ENCODE measurements at regions not wholly inside any gene's neighbourhood (a gene's known extent, or its start where the extent isn't known, plus 50 kb on each side); places are given as distances from the start of the nearest gene placed in this dataset.

GRCh38 chr7:67614843-67615242 is 618.2 kb downstream of the TYW1 start:
- no peaks in the 10 kb centered on the region for H3K4me1 ChIP-seq
- TF ChIP-seq POLR2A (IDR thresholded peaks at IDR 0.05) = no peak
- TF ChIP-seq, protein P1, sequence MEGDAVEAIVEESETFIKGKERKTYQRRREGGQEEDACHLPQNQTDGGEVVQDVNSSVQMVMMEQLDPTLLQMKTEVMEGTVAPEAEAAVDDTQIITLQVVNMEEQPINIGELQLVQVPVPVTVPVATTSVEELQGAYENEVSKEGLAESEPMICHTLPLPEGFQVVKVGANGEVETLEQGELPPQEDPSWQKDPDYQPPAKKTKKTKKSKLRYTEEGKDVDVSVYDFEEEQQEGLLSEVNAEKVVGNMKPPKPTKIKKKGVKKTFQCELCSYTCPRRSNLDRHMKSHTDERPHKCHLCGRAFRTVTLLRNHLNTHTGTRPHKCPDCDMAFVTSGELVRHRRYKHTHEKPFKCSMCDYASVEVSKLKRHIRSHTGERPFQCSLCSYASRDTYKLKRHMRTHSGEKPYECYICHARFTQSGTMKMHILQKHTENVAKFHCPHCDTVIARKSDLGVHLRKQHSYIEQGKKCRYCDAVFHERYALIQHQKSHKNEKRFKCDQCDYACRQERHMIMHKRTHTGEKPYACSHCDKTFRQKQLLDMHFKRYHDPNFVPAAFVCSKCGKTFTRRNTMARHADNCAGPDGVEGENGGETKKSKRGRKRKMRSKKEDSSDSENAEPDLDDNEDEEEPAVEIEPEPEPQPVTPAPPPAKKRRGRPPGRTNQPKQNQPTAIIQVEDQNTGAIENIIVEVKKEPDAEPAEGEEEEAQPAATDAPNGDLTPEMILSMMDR (IDR thresholded peaks at IDR 0.05) = no peak
- no peak for ATAC-seq

GRCh38 chr7:67616517-67616916 is 619.9 kb downstream of the TYW1 start:
- Histone ChIP-seq H3K36me3 (no peaks in the 10 kb centered on the region), H3K27me3 (no peaks in the 10 kb centered on the region), H3K4me3 (no peak overlapping the region), H3K27ac (no peak overlapping the region), H3K9me3 (peaks cover 0 to 3% (median 0%) of the 10 kb centered on the region in 4 donors), H3K4me1 (no peaks in the 10 kb centered on the region)
- DNase-seq = no peak
- intact Hi-C loops (cut with DNase I) = no loop called here
- TF ChIP-seq, protein P1 (IDR thresholded peaks at IDR 0.05) = no peak
- TF ChIP-seq POLR2A (IDR thresholded peaks at IDR 0.05) = no peak
- ATAC-seq = no peak
- 68% methylated on average over 6 of the region's 7 CpGs for WGBS (ENCODE audit: insufficient coverage, low coverage, low lambda C conversion rate, missing lambda C conversion rate)

More at GRCh38 chr7:67614843-67615242, 618.2 kb downstream of the TYW1 start:
- H3K9me3 ChIP-seq = peaks cover 0 to 3% (median 0%) of the 10 kb centered on the region in 4 donors
- intact Hi-C loops (cut with DNase I) = no loop called here
- no peak overlapping the region for H3K27ac ChIP-seq
- H3K27me3 ChIP-seq = no peaks in the 10 kb centered on the region
- no peak for DNase-seq
- H3K4me3 ChIP-seq = no peak overlapping the region
- H3K36me3 ChIP-seq = no peaks in the 10 kb centered on the region
- WGBS (ENCODE audit: insufficient coverage, low coverage, low lambda C conversion rate, missing lambda C conversion rate) = 36% methylated on average over 2 of the region's 2 CpGs

- Histone ChIP-seq H3K9me3 (no peaks in the 10 kb centered on the region), H3K27me3 (no peaks in the 10 kb centered on the region), H3K36me3 (no peaks in the 10 kb centered on the region), H3K27ac (no peak overlapping the region), H3K4me3 (no peak overlapping the region), H3K4me1 (no peaks in the 10 kb centered on the region)
- DNase-seq = no peak
- intact Hi-C loops (cut with DNase I) = no loop called here
- TF ChIP-seq POLR2A (IDR thresholded peaks at IDR 0.05) = no peak
- TF ChIP-seq, protein P1 (IDR thresholded peaks at IDR 0.05) = no peak
- ATAC-seq = no peak
- WGBS (ENCODE audit: insufficient coverage, low coverage, low lambda C conversion rate, missing lambda C conversion rate) = 47% methylated on average over 7 of the region's 8 CpGs
These were observed 622.0 kb downstream of the TYW1 start for GRCh38 chr7:67618556-67619162.

DNA sequence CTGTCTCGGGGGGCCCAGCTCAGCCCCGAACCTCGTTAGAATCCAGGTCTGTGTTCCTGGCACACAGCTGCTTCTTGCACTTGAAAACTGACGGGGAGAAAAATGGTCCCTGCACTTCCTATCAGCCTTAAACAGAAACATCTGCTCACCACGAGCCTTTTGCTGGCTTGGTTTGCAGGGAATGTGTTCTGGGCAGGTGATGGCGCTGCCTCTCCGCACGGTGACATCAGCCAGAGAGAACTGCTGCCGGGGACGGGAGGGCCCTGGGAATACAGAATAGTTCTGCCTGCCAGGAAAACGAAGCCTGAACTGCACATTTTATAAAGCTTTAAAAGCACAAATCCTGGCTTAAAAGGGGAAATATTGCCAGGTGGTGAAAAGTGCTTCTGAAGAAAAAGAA is 622.5 kb downstream of the TYW1 start:
- ATAC-seq (no peak), DNase-seq (no peak)
- H3K4me1 ChIP-seq = no peaks in the 10 kb centered on the region
- WGBS (ENCODE audit: insufficient coverage, low coverage, low lambda C conversion rate, missing lambda C conversion rate) = 13% methylated on average over 11 of the region's 11 CpGs
- no peaks in the 10 kb centered on the region for H3K36me3 ChIP-seq
- H3K9me3 ChIP-seq = no peaks in the 10 kb centered on the region
- H3K27me3 ChIP-seq = no peaks in the 10 kb centered on the region
- no peak overlapping the region for H3K27ac ChIP-seq
- intact Hi-C loops (cut with DNase I) = no loop called here
- TF ChIP-seq POLR2A (IDR thresholded peaks at IDR 0.05) = no peak
- TF ChIP-seq, protein P1 (IDR thresholded peaks at IDR 0.05) = no peak
- H3K4me3 ChIP-seq = no peak overlapping the region
